Thyroid gland (tissue), 4 donors: ENCODE measurements at regions not wholly inside any gene's neighbourhood (a gene's known extent, or its start where the extent isn't known, plus 50 kb on each side); places are given as distances from the start of the nearest gene placed in this dataset.

Source experiments
- DNase-seq, 2 donors: peaks; one replicate each; pipeline ENCODE4 v3.0.0-alpha.2; 2019
- H3K27ac ChIP-seq, 3 donors: fragments of 200-600 bp; sonication (generic); 1 replicate in 2 of 3; 2 replicates in 1 of 3; pipeline ENCODE4 v1.5.1; 2016 to 2019; ENCODE audit warnings: mild to moderate bottlenecking in 1 of 3, moderate library complexity in 1 of 3
- H3K27me3 ChIP-seq: fragments of 200-600 bp; sonication (generic); one replicate; pipeline ENCODE4 v1.5.1; 2019
- H3K36me3 ChIP-seq, 2 donors: fragments of 200-600 bp; sonication (generic); one replicate each; pipeline ENCODE4 v1.5.1; 2016 to 2019
- H3K4me1 ChIP-seq, 2 donors: fragments of 200-600 bp; sonication (generic); one replicate each; pipeline ENCODE4 v1.5.1; 2017 to 2019
- H3K4me3 ChIP-seq, 3 donors: fragments of 200-600 bp; sonication (generic); replicated peaks in 1 of 3; 1 replicate in 2 of 3; 2 replicates in 1 of 3; pipeline ENCODE4 v1.5.1; 2016; ENCODE audit warnings: mild to moderate bottlenecking in 1 of 3
- H3K9me3 ChIP-seq: fragments of 200-600 bp; sonication (generic); one replicate; pipeline ENCODE4 v1.5.1; 2017
- POLR2A ChIP-seq, 2 donors: fragments of 450-650 bp; IDR thresholded peaks; one replicate each; pipeline ENCODE4 v1.6.1; 2017; ENCODE audit warnings: antibody characterized with exemption in 2 of 2, mild to moderate bottlenecking in 2 of 2, moderate library complexity in 1 of 2
- WGBS, 2 donors: methylation state at CpG; one replicate each; pipeline ENCODE4 v1.1.5; 2017; 5-methylcytosine and 5-hydroxymethylcytosine counted together
- intact Hi-C: fragments of 100-400 bp; cut with DNase I; formaldehyde crosslinking; loops from one replicate; pipeline ENCODE4 v1.15.1; 2023
- TF ChIP-seq, protein P1 (sequence below), 6 experiments: fragments of 200-600 bp in 3 of 6; fragments of 450-650 bp in 3 of 6; sonication (generic) in 3 of 6; IDR thresholded peaks; one replicate each; pipeline ENCODE4 v1.5.1; 2016 to 2019; ENCODE audit warnings: antibody characterized with exemption in 6 of 6, mild to moderate bottlenecking in 2 of 6, inconsistent platforms in 1 of 6, moderate library complexity in 1 of 6

DNA sequence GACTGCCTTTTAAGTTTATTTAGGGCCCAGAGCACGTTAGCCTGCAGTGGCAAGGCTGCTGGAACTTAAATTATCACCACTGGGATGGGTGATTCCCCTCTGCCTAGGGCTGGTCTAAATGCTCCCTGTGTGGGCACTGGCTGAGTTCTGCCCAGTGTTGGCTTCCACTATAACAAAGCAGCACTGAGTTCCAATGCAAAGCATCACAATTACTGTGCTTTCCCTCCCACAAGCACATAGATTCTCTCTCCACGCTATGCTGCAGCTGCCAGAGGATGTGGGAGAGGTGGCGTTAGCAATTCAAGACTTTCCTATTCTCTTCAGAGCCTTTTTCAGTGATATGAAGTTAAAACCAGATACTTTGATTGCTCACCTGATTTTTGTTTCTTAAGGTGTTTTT is 328.9 kb upstream of the DDX18 start:
- intact Hi-C loops = no loop called here
- Histone ChIP-seq H3K36me3 (no peaks in the 10 kb centered on the region), H3K4me1 (no peaks in the 10 kb centered on the region), H3K27ac (no peak overlapping the region), H3K4me3 (no peak overlapping the region), H3K9me3 (no peaks in the 10 kb centered on the region), H3K27me3 (no peaks in the 10 kb centered on the region)
- no peak for DNase-seq
- WGBS, 2 donors = 66 to 75% methylated on average over 3 of the region's 3 CpGs
- TF ChIP-seq, protein P1, sequence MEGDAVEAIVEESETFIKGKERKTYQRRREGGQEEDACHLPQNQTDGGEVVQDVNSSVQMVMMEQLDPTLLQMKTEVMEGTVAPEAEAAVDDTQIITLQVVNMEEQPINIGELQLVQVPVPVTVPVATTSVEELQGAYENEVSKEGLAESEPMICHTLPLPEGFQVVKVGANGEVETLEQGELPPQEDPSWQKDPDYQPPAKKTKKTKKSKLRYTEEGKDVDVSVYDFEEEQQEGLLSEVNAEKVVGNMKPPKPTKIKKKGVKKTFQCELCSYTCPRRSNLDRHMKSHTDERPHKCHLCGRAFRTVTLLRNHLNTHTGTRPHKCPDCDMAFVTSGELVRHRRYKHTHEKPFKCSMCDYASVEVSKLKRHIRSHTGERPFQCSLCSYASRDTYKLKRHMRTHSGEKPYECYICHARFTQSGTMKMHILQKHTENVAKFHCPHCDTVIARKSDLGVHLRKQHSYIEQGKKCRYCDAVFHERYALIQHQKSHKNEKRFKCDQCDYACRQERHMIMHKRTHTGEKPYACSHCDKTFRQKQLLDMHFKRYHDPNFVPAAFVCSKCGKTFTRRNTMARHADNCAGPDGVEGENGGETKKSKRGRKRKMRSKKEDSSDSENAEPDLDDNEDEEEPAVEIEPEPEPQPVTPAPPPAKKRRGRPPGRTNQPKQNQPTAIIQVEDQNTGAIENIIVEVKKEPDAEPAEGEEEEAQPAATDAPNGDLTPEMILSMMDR (IDR thresholded peaks at IDR 0.05) = no peak
- no peak for TF ChIP-seq POLR2A (IDR thresholded peaks at IDR 0.05)

DNA sequence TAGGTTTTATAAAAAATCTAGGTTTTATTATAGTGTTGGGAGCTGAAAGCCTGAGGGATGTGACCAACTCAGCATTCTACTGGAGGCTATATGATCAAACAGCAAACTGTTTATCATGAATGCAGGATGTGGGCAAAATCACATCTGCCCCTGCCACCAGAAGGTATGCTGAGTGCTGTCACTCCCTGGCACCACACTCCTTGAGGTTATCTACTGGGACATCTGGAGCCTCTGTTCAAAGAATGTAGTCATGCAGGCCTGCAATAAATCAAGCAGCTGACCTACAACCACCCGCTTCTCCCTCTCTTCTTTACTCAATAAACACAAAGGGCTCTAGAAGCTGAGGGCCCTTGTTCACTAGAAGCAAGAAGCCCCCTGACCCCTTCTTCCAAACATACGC is 328.4 kb upstream of the DDX18 start:
- no peak for DNase-seq
- WGBS, 2 donors = 85 to 90% methylated on average over 2 of the region's 2 CpGs

DNA sequence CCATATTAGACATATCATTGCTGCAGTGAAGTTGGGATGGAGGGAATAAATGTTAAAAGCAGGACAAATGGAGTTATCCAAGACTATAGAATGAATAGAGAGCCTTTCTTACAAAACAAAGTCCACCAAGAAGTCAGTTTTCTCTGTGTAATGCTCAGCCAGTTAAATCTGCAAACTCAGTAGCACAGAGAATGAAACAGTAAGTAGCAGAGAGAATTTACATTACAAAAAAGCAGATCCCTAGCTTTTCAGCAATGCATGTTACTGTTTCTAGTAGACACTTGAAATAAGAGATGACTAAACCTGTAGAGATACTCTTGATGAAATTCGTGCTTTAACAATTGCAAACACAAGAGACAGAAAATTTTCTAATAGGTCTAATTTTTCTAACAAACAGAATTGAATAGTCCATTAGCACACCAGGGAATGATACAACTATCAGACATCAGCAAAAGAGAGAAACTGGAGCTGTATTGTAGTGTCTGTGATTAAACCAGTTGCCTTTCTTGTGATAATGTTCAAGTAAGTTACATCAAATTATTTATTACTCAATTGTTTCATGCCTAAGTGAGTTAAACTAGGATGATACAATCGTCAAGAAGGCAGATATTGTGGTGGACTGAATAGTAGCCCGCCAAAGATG is 322.2 kb upstream of the DDX18 start:
- Histone ChIP-seq H3K27ac (no peak overlapping the region), H3K27me3 (no peaks in the 10 kb centered on the region), H3K4me3 (no peak overlapping the region), H3K9me3 (no peaks in the 10 kb centered on the region), H3K4me1 (no peaks in the 10 kb centered on the region), H3K36me3 (no peaks in the 10 kb centered on the region)
- no peak for DNase-seq
- intact Hi-C loops = no loop called here
- TF ChIP-seq, protein P1 (IDR thresholded peaks at IDR 0.05) = no peak
- no peak for TF ChIP-seq POLR2A (IDR thresholded peaks at IDR 0.05)
- WGBS, 2 donors = 77 to 86% methylated on average over 3 of the region's 3 CpGs

More for the DNA sequence above, 328.4 kb upstream of the DDX18 start:
- TF ChIP-seq POLR2A (IDR thresholded peaks at IDR 0.05) = no peak
- TF ChIP-seq, protein P1 (IDR thresholded peaks at IDR 0.05) = no peak
- H3K27ac ChIP-seq = no peak overlapping the region
- H3K36me3 ChIP-seq = no peaks in the 10 kb centered on the region
- H3K9me3 ChIP-seq = no peaks in the 10 kb centered on the region
- no peak overlapping the region for H3K4me3 ChIP-seq
- intact Hi-C loops = no loop called here
- H3K4me1 ChIP-seq = no peaks in the 10 kb centered on the region
- H3K27me3 ChIP-seq = no peaks in the 10 kb centered on the region

DNA sequence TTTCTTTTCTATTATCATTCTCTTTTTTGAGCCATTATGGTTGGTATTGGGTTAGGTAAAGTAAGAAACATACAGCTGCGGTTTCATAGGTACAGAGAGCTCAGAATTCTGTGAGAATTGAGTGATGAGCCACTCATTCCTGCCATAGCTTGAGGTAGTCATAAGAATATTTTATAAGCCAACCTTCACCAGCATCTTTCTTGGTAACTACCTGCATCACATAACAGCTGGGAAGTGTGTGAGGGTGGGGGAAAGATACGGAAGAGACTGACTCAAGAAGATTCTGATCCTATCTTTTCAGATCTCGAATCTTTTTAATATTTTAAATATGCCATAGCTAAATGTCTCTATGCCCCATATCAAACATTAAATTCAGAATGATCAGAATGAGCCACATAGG is 313.8 kb upstream of the DDX18 start:
- Histone ChIP-seq H3K4me3 (no peak overlapping the region), H3K27me3 (no peaks in the 10 kb centered on the region), H3K9me3 (no peaks in the 10 kb centered on the region), H3K4me1 (no peaks in the 10 kb centered on the region), H3K27ac (no peak overlapping the region), H3K36me3 (no peaks in the 10 kb centered on the region)
- WGBS, 2 donors = 83 to 89% methylated on average over 3 of the region's 3 CpGs
- intact Hi-C loops = no loop called here
- no peak for TF ChIP-seq POLR2A (IDR thresholded peaks at IDR 0.05)
- TF ChIP-seq, protein P1 (IDR thresholded peaks at IDR 0.05) = no peak
- no peak for DNase-seq

DNA sequence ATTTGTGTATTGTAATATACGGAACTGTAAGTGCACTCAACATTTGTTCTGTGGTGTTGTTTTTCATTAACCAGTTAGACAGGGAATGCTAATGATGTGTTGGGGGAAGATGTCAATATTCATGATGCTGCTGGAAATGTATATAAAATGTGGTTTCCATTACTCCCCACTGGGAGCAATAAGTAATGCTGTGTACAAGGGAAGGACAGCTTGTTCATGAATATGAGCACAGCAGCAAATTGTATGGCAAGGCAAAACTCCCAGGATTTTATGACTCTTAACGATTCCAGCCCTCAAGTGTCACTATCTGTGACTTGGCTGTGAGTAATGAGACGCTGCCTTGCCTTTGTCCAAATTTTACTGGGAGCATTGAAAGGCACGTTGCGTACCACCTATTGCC is 312.4 kb upstream of the DDX18 start:
- no peaks in the 10 kb centered on the region for H3K27me3 ChIP-seq
- TF ChIP-seq POLR2A (IDR thresholded peaks at IDR 0.05) = no peak
- TF ChIP-seq, protein P1 (IDR thresholded peaks at IDR 0.05) = no peak
- no peaks in the 10 kb centered on the region for H3K4me1 ChIP-seq
- DNase-seq = no peak
- no peak overlapping the region for H3K27ac ChIP-seq
- H3K4me3 ChIP-seq = no peak overlapping the region
- intact Hi-C loops = no loop called here
- no peaks in the 10 kb centered on the region for H3K36me3 ChIP-seq
- H3K9me3 ChIP-seq = no peaks in the 10 kb centered on the region
- 68 to 73% methylated on average over 5 of the region's 5 CpGs for WGBS, 2 donors
